SK-N-SH (cell line): ENCODE measurements at regions not wholly inside any gene's neighbourhood (a gene's known extent, or its start where the extent isn't known, plus 50 kb on each side); places are given as distances from the start of the nearest gene placed in this dataset.

Experiments
- CTCF ChIA-PET: fragments of 300-600, 350-600 bp; formaldehyde crosslinking; extraction: SDS; loops from one replicate; lab custom pipeline; 2021; lab: Yijun Ruan, JAX
- POLR2A ChIA-PET: fragments of 350-600 bp; sonication (Branson Sonifier 250); formaldehyde crosslinking; extraction: SDS; loops from one replicate; lab custom pipeline; 2020; ENCODE audit warnings: antibody characterized with exemption, inconsistent platforms; lab: Yijun Ruan, JAX
- DNase-seq: peaks from one replicate; pipeline ENCODE4 v3.0.0; 2012
- H2AFZ ChIP-seq: fragments of 200-600 bp; sonication (generic); 2 replicates; pipeline ENCODE4 v1.8.1; 2016; ENCODE audit warnings: antibody characterized with exemption, mild to moderate bottlenecking, low read depth
- H3F3A ChIP-seq: fragments of 200-600 bp; sonication (generic); replicated peaks from 2 replicates; pipeline ENCODE3; 2016; ENCODE audit warnings: antibody characterized with exemption, mild to moderate bottlenecking; ENCODE audit not compliant: insufficient read depth
- H3K27ac ChIP-seq, 2 experiments: fragments of 200-500 bp in 1 of 2; fragments of 200-600 bp in 1 of 2; sonication (Bioruptor generic) in 1 of 2; sonication (generic), shearing (Covaris generic) in 1 of 2; 2 replicates each; pipeline versions ENCODE4 v1.5.1 to v1.6.1; 2014 to 2016; ENCODE audit warnings: low read depth in 2 of 2, inconsistent platforms in 1 of 2, low read length in 1 of 2, mild to moderate bottlenecking in 1 of 2, mixed read lengths in 1 of 2
- H3K27me3 ChIP-seq: fragments of 200-600 bp; sonication (generic), shearing (Covaris generic); 2 replicates; pipeline ENCODE4 v1.6.1; 2016; ENCODE audit warnings: mixed run types; ENCODE audit not compliant: insufficient read depth
- H3K36me3 ChIP-seq, 2 experiments: fragments of 200-500 bp in 1 of 2; fragments of 200-600 bp in 1 of 2; sonication (Bioruptor generic) in 1 of 2; sonication (generic) in 1 of 2; replicated peaks in 1 of 2; 2 replicates each; pipeline versions ENCODE3 to v1.5.1; 2014 to 2016; ENCODE audit warnings: low read length in 1 of 2, mild to moderate bottlenecking in 1 of 2; ENCODE audit not compliant: insufficient read depth in 2 of 2, control insufficient read depth in 1 of 2
- H3K4me1 ChIP-seq, 2 experiments: fragments of 200-500 bp in 1 of 2; fragments of 200-600 bp in 1 of 2; sonication (Bioruptor generic) in 1 of 2; sonication (generic), shearing (Covaris generic) in 1 of 2; 2 replicates each; pipeline versions ENCODE4 v1.5.1 to v1.6.1; 2014 to 2016; ENCODE audit warnings: low read depth in 1 of 2, low read length in 1 of 2, mixed run types in 1 of 2; ENCODE audit not compliant: insufficient read depth in 2 of 2, control insufficient read depth in 1 of 2
- H3K4me2 ChIP-seq: fragments of 200-600 bp; sonication (generic), shearing (Covaris generic); 2 replicates; pipeline ENCODE4 v1.6.1; 2017; ENCODE audit warnings: mixed run types
- H3K4me3 ChIP-seq, 2 experiments: fragments of 200-500 bp in 1 of 2; fragments of 200-600 bp in 1 of 2; sonication (Bioruptor generic) in 1 of 2; sonication (generic), shearing (Covaris generic) in 1 of 2; 2 replicates each; pipeline versions ENCODE4 v1.5.1 to v1.8.1; 2014 to 2016; ENCODE audit warnings: low read depth in 2 of 2, inconsistent platforms in 1 of 2, low read length in 1 of 2, mild to moderate bottlenecking in 1 of 2, mixed read lengths in 1 of 2, moderate library complexity in 1 of 2
- H3K79me2 ChIP-seq: fragments of 200-600 bp; sonication (generic); 2 replicates; pipeline ENCODE4 v1.8.1; 2017; ENCODE audit warnings: mild to moderate bottlenecking; ENCODE audit not compliant: insufficient read depth
- H3K9ac ChIP-seq: fragments of 200-600 bp; sonication (generic); 2 replicates; pipeline ENCODE4 v1.6.1; 2017; ENCODE audit warnings: mixed run types
- H3K9me2 ChIP-seq: fragments of 200-600 bp; sonication (generic); 2 replicates; pipeline ENCODE4 v1.6.1; 2017; ENCODE audit warnings: mixed run types
- H3K9me3 ChIP-seq: fragments of 200-600 bp; sonication (generic); 2 replicates; pipeline ENCODE4 v1.6.1; 2017; ENCODE audit warnings: mixed run types, mild to moderate bottlenecking, moderate library complexity
- H4K20me1 ChIP-seq: fragments of 200-600 bp; sonication (generic); 2 replicates; pipeline ENCODE4 v1.6.1; 2017; ENCODE audit warnings: mild to moderate bottlenecking, mixed run types; ENCODE audit not compliant: insufficient read depth
- CTCF ChIP-seq: fragments of 200-600 bp; sonication (generic); IDR thresholded peaks from 2 replicates; pipeline ENCODE4 v1.6.1; 2017; ENCODE audit warnings: antibody characterized with exemption, mild to moderate bottlenecking, moderate library complexity
- ELF1 ChIP-seq: IDR thresholded peaks from 2 replicates; pipeline ENCODE4 v1.4.0; 2012
- NFIC ChIP-seq: IDR thresholded peaks from 2 replicates; pipeline ENCODE4 v1.4.0; 2012; ENCODE audit warnings: borderline replicate concordance
- RFX5 ChIP-seq: IDR thresholded peaks from 2 replicates; pipeline ENCODE4 v1.6.1; 2012; ENCODE audit warnings: mild to moderate bottlenecking, improper control_type of control experiment, low read length
- WGBS: methylation state at CpG from one replicate; pipeline ENCODE4 v1.1.6; 2017; ENCODE audit warnings: low lambda C conversion rate; 5-methylcytosine and 5-hydroxymethylcytosine counted together
- TF ChIP-seq, protein P1 (sequence below): IDR thresholded peaks from 2 replicates; pipeline ENCODE4 v1.6.1; 2012; ENCODE audit warnings: mild to moderate bottlenecking, low read depth, low read length, moderate library complexity
- TF ChIP-seq, protein P2 (sequence below): IDR thresholded peaks from 2 replicates; pipeline ENCODE4 v1.4.0; 2012; ENCODE audit warnings: low read depth, borderline replicate concordance

DNA sequence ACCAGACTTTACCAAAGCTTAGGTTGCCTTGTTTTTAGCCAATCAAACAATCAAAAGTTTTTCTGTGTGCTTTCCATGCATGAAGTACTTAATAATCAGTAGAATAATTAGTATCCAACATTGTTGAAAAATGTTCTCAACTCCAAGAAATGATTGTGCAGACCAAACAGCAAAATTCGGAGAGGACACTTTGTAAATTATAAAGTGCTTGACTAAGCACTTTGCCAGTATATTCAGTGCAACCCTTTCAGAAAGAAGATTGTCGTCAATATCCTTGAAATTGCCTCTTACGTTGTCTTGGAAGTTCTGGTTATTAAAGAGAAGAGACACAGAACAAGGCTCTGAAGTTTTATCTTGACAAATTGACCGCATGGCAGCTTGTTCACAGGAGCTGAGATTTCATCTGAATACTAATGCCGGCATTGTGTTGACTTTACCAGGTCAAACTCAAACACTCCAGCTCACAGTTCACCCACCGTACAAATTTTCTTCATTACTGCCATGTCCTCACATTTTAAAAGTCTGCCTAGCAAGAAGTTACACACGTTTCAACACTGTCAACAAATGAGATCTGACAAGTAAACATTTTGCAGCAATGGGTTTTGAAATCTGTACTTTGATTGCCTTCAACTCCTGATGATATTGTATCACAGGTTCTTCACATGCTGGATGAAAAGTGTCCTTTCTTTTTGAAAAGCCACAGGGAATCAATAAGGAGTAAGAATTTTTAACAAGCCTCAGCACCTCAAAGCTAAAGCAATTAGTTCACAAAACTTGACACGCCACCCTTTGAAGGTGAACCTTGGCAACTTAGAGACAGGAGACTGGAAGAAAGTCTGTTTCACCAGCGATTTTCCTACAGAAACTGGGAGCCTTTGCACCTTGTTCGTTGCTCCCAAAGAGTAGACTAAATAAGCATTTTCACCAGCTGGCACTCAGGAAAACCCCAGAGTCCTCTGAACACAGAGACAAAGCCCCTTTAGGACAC, 150.9 kb downstream of the RFC3 start:
- H3F3A ChIP-seq = no peaks in the 10 kb centered on the region
- WGBS = 70% methylated on average over 10 of the region's 10 CpGs
- H3K4me2 ChIP-seq = no peak overlapping the region
- H3K36me3 ChIP-seq = no peaks in the 10 kb centered on the region
- H3K79me2 ChIP-seq = no peaks in the 10 kb centered on the region
- H4K20me1 ChIP-seq = no peaks in the 10 kb centered on the region
- no peak for DNase-seq
- H2AFZ ChIP-seq = no peak overlapping the region
- TF ChIP-seq CTCF (no peak), ELF1 (no peak), RFX5 (no peak), NFIC (no peak)
- TF ChIP-seq, protein P1, sequence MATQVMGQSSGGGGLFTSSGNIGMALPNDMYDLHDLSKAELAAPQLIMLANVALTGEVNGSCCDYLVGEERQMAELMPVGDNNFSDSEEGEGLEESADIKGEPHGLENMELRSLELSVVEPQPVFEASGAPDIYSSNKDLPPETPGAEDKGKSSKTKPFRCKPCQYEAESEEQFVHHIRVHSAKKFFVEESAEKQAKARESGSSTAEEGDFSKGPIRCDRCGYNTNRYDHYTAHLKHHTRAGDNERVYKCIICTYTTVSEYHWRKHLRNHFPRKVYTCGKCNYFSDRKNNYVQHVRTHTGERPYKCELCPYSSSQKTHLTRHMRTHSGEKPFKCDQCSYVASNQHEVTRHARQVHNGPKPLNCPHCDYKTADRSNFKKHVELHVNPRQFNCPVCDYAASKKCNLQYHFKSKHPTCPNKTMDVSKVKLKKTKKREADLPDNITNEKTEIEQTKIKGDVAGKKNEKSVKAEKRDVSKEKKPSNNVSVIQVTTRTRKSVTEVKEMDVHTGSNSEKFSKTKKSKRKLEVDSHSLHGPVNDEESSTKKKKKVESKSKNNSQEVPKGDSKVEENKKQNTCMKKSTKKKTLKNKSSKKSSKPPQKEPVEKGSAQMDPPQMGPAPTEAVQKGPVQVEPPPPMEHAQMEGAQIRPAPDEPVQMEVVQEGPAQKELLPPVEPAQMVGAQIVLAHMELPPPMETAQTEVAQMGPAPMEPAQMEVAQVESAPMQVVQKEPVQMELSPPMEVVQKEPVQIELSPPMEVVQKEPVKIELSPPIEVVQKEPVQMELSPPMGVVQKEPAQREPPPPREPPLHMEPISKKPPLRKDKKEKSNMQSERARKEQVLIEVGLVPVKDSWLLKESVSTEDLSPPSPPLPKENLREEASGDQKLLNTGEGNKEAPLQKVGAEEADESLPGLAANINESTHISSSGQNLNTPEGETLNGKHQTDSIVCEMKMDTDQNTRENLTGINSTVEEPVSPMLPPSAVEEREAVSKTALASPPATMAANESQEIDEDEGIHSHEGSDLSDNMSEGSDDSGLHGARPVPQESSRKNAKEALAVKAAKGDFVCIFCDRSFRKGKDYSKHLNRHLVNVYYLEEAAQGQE = no peak
- TF ChIP-seq, protein P2, sequence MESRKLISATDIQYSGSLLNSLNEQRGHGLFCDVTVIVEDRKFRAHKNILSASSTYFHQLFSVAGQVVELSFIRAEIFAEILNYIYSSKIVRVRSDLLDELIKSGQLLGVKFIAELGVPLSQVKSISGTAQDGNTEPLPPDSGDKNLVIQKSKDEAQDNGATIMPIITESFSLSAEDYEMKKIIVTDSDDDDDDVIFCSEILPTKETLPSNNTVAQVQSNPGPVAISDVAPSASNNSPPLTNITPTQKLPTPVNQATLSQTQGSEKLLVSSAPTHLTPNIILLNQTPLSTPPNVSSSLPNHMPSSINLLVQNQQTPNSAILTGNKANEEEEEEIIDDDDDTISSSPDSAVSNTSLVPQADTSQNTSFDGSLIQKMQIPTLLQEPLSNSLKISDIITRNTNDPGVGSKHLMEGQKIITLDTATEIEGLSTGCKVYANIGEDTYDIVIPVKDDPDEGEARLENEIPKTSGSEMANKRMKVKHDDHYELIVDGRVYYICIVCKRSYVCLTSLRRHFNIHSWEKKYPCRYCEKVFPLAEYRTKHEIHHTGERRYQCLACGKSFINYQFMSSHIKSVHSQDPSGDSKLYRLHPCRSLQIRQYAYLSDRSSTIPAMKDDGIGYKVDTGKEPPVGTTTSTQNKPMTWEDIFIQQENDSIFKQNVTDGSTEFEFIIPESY = no peak
- TF ChIP-seq, all 33 proteins: peak for 0
- H3K9ac ChIP-seq = no peak overlapping the region
- H3K4me1 ChIP-seq = no peaks in the 10 kb centered on the region
- no peak overlapping the region for H3K27ac ChIP-seq
- H3K4me3 ChIP-seq = no peak overlapping the region
- CTCF ChIA-PET = no interaction called here
- no peaks in the 10 kb centered on the region for H3K27me3 ChIP-seq
- H3K9me3 ChIP-seq = no peaks in the 10 kb centered on the region
- H3K9me2 ChIP-seq = no peaks in the 10 kb centered on the region
- POLR2A ChIA-PET = no interaction called here
